Omental fat pad (tissue), 3 donors: ENCODE measurements at regions not wholly inside any gene's neighbourhood (a gene's known extent, or its start where the extent isn't known, plus 50 kb on each side); places are given as distances from the start of the nearest gene placed in this dataset.

ENCODE experiments used
- ATAC-seq: fragments of 150-250 bp; one replicate; pipeline ENCODE4 v1.9.1; 2016; ENCODE audit warnings: mild to moderate bottlenecking, moderate library complexity; ENCODE audit not compliant: low FRiP score
- DNase-seq: peaks from one replicate; pipeline ENCODE4 v3.0.0-alpha.2; 2019; ENCODE audit warnings: low spot score
- TF ChIP-seq, protein P1 (sequence below), 3 donors: fragments of 450-650 bp; IDR thresholded peaks; one replicate each; pipeline ENCODE4 v1.5.1; 2016 to 2017; ENCODE audit warnings: antibody characterized with exemption in 3 of 3, mild to moderate bottlenecking in 3 of 3, moderate library complexity in 2 of 3

DNA sequence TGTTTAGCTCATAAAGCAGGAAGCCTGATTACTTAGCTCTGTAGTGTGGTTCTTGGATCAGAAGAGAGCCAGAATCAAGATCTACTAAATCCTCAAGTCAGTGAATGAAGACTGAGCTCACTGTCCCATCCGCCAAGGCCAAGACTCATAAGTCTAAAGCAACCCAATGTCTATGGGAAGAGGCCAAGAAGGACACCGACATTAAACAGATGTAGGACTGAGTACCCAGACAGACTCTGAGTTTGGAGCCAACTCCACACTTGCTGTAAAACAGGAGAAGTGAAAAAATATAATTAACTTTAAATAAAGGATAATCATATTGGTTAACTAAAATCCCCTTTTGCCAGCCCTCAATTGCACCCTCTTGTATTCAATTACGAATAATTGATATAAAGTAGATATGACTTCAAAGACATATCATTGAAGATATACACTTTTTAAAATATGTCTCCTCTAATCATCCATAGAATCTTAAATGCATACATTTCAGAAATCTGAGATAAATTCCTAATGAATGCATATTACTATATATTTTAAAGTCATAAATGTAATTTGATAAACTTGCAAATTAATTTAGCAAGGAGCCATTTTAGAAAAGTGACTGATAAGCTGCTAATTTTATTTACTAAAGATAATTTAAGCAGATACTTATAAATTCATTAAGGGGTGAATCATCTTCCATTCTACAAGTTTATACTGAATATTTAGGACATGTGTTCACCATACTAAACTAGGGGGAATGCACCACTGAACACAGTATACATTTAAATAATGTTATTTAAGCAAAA, 617.0 kb upstream of the ARID1B start:
- ATAC-seq (no peak), DNase-seq (no peak)
- TF ChIP-seq, protein P1, sequence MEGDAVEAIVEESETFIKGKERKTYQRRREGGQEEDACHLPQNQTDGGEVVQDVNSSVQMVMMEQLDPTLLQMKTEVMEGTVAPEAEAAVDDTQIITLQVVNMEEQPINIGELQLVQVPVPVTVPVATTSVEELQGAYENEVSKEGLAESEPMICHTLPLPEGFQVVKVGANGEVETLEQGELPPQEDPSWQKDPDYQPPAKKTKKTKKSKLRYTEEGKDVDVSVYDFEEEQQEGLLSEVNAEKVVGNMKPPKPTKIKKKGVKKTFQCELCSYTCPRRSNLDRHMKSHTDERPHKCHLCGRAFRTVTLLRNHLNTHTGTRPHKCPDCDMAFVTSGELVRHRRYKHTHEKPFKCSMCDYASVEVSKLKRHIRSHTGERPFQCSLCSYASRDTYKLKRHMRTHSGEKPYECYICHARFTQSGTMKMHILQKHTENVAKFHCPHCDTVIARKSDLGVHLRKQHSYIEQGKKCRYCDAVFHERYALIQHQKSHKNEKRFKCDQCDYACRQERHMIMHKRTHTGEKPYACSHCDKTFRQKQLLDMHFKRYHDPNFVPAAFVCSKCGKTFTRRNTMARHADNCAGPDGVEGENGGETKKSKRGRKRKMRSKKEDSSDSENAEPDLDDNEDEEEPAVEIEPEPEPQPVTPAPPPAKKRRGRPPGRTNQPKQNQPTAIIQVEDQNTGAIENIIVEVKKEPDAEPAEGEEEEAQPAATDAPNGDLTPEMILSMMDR (IDR thresholded peaks at IDR 0.05): no peak

DNA sequence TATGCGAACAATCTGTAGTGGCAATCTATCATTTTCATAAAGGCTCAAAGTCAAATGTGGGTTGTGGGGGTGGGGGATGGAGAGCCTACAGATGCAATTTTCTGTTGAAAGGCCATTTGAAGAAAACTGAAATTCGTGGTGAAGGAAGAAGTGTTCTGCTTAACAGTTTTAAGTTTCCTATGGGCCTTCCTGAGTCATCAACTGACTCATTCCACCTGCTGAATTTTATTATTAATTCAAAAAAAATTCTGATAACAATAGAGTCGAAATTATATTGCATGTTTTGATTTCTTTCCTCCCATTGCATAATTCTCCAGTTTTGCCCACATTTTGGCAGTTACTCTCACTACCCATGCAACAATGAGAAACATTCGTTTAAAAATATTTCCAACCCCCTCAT, 622.3 kb upstream of the ARID1B start:
- TF ChIP-seq, protein P1 (IDR thresholded peaks at IDR 0.05): no peak
- ATAC-seq (no peak), DNase-seq (no peak)

DNA sequence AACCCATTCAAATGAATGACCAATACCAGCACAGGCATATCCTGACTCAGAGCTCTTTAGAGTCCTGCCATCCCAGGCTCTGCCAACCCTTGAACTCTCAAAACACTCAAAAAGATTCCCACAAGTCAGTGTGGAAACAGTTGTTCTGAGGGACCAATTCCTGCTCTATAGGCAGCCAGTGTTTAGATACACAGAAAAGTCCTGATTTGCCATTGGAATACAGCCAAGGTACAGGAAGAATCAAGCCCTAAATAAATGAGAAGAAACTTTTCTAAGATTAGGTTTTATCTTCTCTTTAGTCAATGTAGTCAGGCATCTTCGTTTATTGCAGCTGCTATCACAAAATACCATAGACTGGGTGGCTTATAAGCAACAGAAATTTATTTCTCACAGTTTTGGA, 626.8 kb upstream of the ARID1B start:
- ATAC-seq: no peak
- no peak for DNase-seq
- TF ChIP-seq, protein P1 (IDR thresholded peaks at IDR 0.05): no peak

DNA sequence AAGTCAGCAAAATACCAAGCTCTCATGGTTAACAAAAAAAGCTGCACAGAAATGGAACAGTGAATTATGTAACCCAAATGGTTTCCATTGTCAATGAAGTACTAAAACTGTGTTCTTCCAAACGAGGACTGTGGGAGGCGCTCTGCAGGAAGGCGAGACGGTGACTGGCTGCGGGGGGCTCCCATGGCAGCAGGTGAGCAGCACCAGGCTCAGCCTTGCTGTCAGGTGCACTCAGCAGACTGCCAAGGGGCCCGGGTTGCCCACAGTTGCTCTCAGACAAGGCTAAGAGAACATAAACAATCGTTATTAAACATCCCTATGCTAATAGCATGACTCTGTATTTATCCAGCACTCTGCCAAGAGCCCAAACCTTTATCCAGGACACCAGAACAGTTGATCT, 630.3 kb upstream of the ARID1B start:
- no peak for ATAC-seq
- DNase-seq: no peak
- TF ChIP-seq, protein P1 (IDR thresholded peaks at IDR 0.05): no peak

GRCh38 chr6:156131221-156131903, 645.8 kb upstream of the ARID1B start:
- DNase-seq (no peak), ATAC-seq (no peak)
- TF ChIP-seq, protein P1 (IDR thresholded peaks at IDR 0.05): no peak

GRCh38 chr6:156126535-156126934, 650.6 kb upstream of the ARID1B start:
- TF ChIP-seq, protein P1 (IDR thresholded peaks at IDR 0.05): no peak
- no peak for DNase-seq
- no peak for ATAC-seq

DNA sequence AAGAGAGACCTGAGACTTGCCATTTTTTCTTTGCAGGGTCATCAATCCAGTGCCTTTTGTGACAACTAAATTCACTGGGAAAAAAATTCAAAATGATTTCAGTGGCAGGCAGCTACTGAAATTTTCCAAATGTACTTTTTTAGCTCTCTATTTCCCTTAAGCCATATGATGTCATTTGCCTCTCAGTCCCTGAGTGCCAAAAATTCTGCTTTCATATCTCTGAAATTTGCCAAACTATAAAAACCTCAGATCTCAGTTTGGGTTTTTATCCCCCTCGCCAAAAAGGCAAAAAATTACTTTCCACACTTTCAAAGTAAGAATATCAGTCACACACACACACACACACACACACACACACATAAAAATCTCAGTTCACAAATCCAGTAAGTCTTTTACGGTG, 651.3 kb upstream of the ARID1B start:
- DNase-seq: no peak
- TF ChIP-seq, protein P1 (IDR thresholded peaks at IDR 0.05): no peak

More for the DNA sequence above, 651.3 kb upstream of the ARID1B start:
- ATAC-seq: no peak
